T-cell (primary cell): ENCODE measurements at regions not wholly inside any gene's neighbourhood (a gene's known extent, or its start where the extent isn't known, plus 50 kb on each side); places are given as distances from the start of the nearest gene placed in this dataset.

ENCODE experiments used
- ATAC-seq, 4 experiments: fragments of 200-7000 bp in 3 of 4; fragments of 150-1000 bp in 1 of 4; cut with Tn5 transposase; replicated peaks in 1 of 4; 1 replicate in 3 of 4; 2 replicates in 1 of 4; pipeline ENCODE4 v1.10.0; 2021; ENCODE audit warnings: moderate library complexity in 3 of 4, mild to moderate bottlenecking in 2 of 4, moderate number of reproducible peaks in 1 of 4
- CTCF ChIA-PET, 2 donors: fragments of 300-600 bp; sonication (Branson Sonifier 250); formaldehyde crosslinking; loops; one replicate each; lab custom pipeline; 2022; ENCODE audit warnings: antibody characterized with exemption in 2 of 2; lab: Charles Lee
- POLR2A ChIA-PET, 2 donors: fragments of 300-600 bp; sonication (Branson Sonifier 250); formaldehyde crosslinking; loops; one replicate each; lab custom pipeline; 2022; ENCODE audit warnings: antibody characterized with exemption in 2 of 2; lab: Charles Lee
- DNase-seq, 35 experiments: peaks; one replicate each; pipeline versions ENCODE4 v3.0.0 to v3.0.0-alpha.2; 2013 to 2023
- H3K27ac ChIP-seq: one replicate; pipeline ENCODE4 v1.5.1; 2013; ENCODE audit warnings: low read length
- H3K27me3 ChIP-seq, 2 experiments: replicated peaks in 1 of 2; 1 replicate in 1 of 2; 2 replicates in 1 of 2; pipeline versions ENCODE4 v1.6.1 to v1.7.0; 2013; ENCODE audit warnings: low read length in 1 of 2, mixed read lengths in 1 of 2; ENCODE audit not compliant: control insufficient read depth in 2 of 2, insufficient read depth in 2 of 2; ENCODE audit errors: extremely low read depth in 1 of 2
- H3K36me3 ChIP-seq, 2 donors: 1 replicate in 1 of 2; 2 replicates in 1 of 2; pipeline versions ENCODE4 v1.6.1 to v1.7.0; 2013; ENCODE audit warnings: low read length in 1 of 2; ENCODE audit not compliant: control insufficient read depth in 2 of 2, insufficient read depth in 1 of 2; ENCODE audit errors: extremely low read depth in 1 of 2
- H3K4me1 ChIP-seq, 2 experiments: 1 replicate in 1 of 2; 2 replicates in 1 of 2; pipeline versions ENCODE4 v1.6.1 to v1.7.0; 2013; ENCODE audit warnings: low read length in 2 of 2, mixed read lengths in 1 of 2; ENCODE audit not compliant: insufficient read depth in 2 of 2, control insufficient read depth in 1 of 2; ENCODE audit errors: extremely low read depth in 1 of 2
- H3K4me3 ChIP-seq, 2 donors: 1 replicate in 1 of 2; 2 replicates in 1 of 2; pipeline versions ENCODE4 v1.5.1 to v1.7.0; 2013; ENCODE audit warnings: mild to moderate bottlenecking in 2 of 2, low read length in 1 of 2, moderate library complexity in 1 of 2; ENCODE audit not compliant: control insufficient read depth in 1 of 2; ENCODE audit errors: extremely low read depth in 1 of 2
- H3K9me3 ChIP-seq: 2 replicates; pipeline ENCODE4 v1.7.0; 2013
- H3K27ac Mint-ChIP-seq, 2 donors: one replicate each; pipeline ENCODE4 v1.8.0; 2020 to 2021; ENCODE audit warnings: mild to moderate bottlenecking in 2 of 2, mixed read lengths in 2 of 2
- H3K27me3 Mint-ChIP-seq, 2 donors: one replicate each; pipeline ENCODE4 v1.8.0; 2021 to 2022; ENCODE audit warnings: mixed read lengths in 2 of 2
- H3K36me3 Mint-ChIP-seq: one replicate; pipeline ENCODE4 v1.8.0; 2021; ENCODE audit warnings: mixed read lengths
- H3K4me1 Mint-ChIP-seq, 3 donors: one replicate each; pipeline ENCODE4 v1.8.0; 2020 to 2022; ENCODE audit warnings: mixed read lengths in 3 of 3, mild to moderate bottlenecking in 1 of 3
- H3K4me3 Mint-ChIP-seq, 3 donors: one replicate each; pipeline ENCODE4 v1.8.0; 2020 to 2022; ENCODE audit warnings: mild to moderate bottlenecking in 3 of 3, mixed read lengths in 3 of 3, moderate library complexity in 3 of 3
- H3K9me3 Mint-ChIP-seq, 3 donors: one replicate each; pipeline ENCODE4 v1.8.0; 2020 to 2022; ENCODE audit warnings: mixed read lengths in 3 of 3
- WGBS: methylation state at CpG from one replicate; pipeline ENCODE4 v1.1.5; 2013; ENCODE audit warnings: missing lambda C conversion rate; ENCODE audit not compliant: insufficient coverage; 5-methylcytosine and 5-hydroxymethylcytosine counted together

- H3K9me3 ChIP-seq = no peaks in the 10 kb centered on the region
- 75% methylated on average over 2 of the region's 5 CpGs for WGBS
- no peaks in the 10 kb centered on the region for H3K9me3 Mint-ChIP-seq
- H3K36me3 ChIP-seq = no peaks in the 10 kb centered on the region
- ChIA-PET POLR2A (interaction anchor here in 1 of 2 donors (0.6 kb wide), 1 partner anchor 1648 kb away, joined by 4 read pairs; no protein-coding TSS in a partner anchor), CTCF (interaction anchor here (0.6 to 0.9 kb wide), 2 partner anchors 15 to 25 kb away, joined by 3 read pairs; no protein-coding TSS in a partner anchor)
- H3K4me1 Mint-ChIP-seq = no peaks in the 10 kb centered on the region
- H3K27ac Mint-ChIP-seq = no peak overlapping the region
- H3K4me3 Mint-ChIP-seq = no peak overlapping the region
- peaks cover 0 to 14% of the 10 kb centered on the region in 2 donors for H3K27me3 Mint-ChIP-seq
- H3K36me3 Mint-ChIP-seq = no peaks in the 10 kb centered on the region
- DNase-seq (no peak), ATAC-seq (no peak)
- no peak overlapping the region for H3K27ac ChIP-seq
- no peaks in the 10 kb centered on the region for H3K27me3 ChIP-seq
- no peaks in the 10 kb centered on the region for H3K4me1 ChIP-seq
- H3K4me3 ChIP-seq = no peak overlapping the region
Observed at GRCh38 chr6:18527836-18528743, 140.9 kb downstream of the RNF144B start.

DNA sequence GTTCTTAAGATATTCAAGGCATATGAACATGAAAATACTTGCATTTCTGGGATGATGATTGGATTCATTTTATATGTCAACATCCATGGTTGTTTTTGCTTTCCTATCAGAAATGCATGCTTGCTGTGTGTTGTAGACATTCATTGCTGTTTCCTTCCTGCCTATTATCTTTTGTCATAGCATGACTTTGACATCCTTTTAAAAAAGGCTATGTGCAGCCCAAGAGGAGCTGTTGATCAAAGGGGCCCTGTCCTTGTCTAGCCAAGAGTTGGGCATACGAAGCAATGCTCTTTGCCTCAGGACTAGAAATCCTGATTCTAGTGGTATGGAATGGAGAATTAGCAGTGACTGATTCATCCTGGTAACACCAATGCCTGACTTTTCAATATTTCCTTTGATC lies 143.1 kb downstream of the RNF144B start:
- H3K9me3 Mint-ChIP-seq = no peaks in the 10 kb centered on the region
- H3K27me3 Mint-ChIP-seq = peaks cover 5 to 23% of the 10 kb centered on the region in 2 donors
- no peak overlapping the region for H3K4me3 Mint-ChIP-seq
- ATAC-seq = no peak
- Histone ChIP-seq H3K4me3 (no peak overlapping the region), H3K27me3 (no peaks in the 10 kb centered on the region), H3K27ac (no peak overlapping the region), H3K4me1 (no peaks in the 10 kb centered on the region), H3K36me3 (no peaks in the 10 kb centered on the region), H3K9me3 (no peaks in the 10 kb centered on the region)
- POLR2A ChIA-PET = no interaction called here
- no peak for DNase-seq
- WGBS = no CpG with 5 or more reads among the region's 1 CpG
- no peaks in the 10 kb centered on the region for H3K4me1 Mint-ChIP-seq
- H3K27ac Mint-ChIP-seq = no peak overlapping the region
- H3K36me3 Mint-ChIP-seq = no peaks in the 10 kb centered on the region
- CTCF ChIA-PET = no interaction called here

DNA sequence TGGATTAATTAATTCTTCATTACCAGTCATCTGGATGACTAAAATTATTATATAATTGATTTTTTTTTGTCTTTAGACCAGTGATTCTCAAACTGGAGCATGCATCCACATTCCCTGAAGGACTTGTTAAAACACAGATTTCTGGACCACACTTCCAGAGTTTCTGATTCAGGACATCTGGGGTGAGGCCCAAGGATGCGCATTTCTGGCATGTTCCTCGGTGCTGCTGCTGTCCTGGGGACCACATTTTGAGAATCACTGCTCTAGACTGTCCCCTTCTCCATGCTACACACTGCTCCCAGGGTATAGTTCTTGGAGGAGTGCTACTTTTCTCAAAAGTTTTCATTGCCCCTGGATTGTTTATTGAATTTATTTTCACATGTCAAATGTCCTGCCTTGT lies 145.0 kb downstream of the RNF144B start:
- Mint-ChIP-seq H3K27ac (no peak overlapping the region), H3K4me3 (no peak overlapping the region), H3K4me1 (no peaks in the 10 kb centered on the region), H3K9me3 (no peaks in the 10 kb centered on the region), H3K27me3 (peaks cover 8 to 33% of the 10 kb centered on the region in 2 donors), H3K36me3 (no peaks in the 10 kb centered on the region)
- H3K4me3 ChIP-seq = no peak overlapping the region
- no CpG with 5 or more reads among the region's 2 CpGs for WGBS
- no peaks in the 10 kb centered on the region for H3K36me3 ChIP-seq
- ATAC-seq (no peak), DNase-seq (no peak)
- CTCF ChIA-PET = no interaction called here
- no peaks in the 10 kb centered on the region for H3K9me3 ChIP-seq
- POLR2A ChIA-PET = no interaction called here
- no peak overlapping the region for H3K27ac ChIP-seq
- H3K27me3 ChIP-seq = no peaks in the 10 kb centered on the region
- no peaks in the 10 kb centered on the region for H3K4me1 ChIP-seq

DNA sequence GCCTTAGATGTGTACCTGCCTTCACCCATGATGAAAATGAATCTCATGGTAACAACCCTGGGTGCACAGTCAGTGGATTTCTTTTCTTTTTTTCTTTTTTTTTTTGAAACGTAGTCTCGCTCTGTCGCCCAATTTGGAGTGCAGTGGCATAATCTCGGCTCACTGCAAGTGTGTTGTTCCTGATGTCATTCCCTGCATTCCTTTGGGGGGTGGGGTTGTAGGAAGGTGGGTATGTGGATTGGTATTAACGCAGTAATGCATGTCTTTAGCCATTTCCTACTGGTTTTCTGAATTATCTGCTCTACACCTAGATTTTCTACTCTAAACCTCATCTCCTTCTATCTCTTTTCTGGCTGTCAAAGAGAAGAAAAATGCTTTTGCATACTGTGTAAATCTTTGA lies 146.6 kb downstream of the RNF144B start:
- ATAC-seq (no peak), DNase-seq (no peak)
- Histone ChIP-seq H3K4me3 (no peak overlapping the region), H3K36me3 (no peaks in the 10 kb centered on the region), H3K9me3 (no peaks in the 10 kb centered on the region), H3K27ac (no peak overlapping the region), H3K4me1 (no peaks in the 10 kb centered on the region), H3K27me3 (no peaks in the 10 kb centered on the region)
- ChIA-PET POLR2A (no interaction called here), CTCF (no interaction called here)
- H3K4me1 Mint-ChIP-seq = no peaks in the 10 kb centered on the region
- no CpG with 5 or more reads among the region's 5 CpGs for WGBS
- no peaks in the 10 kb centered on the region for H3K9me3 Mint-ChIP-seq
- H3K4me3 Mint-ChIP-seq = no peak overlapping the region
- H3K36me3 Mint-ChIP-seq = no peaks in the 10 kb centered on the region
- H3K27me3 Mint-ChIP-seq = peaks cover 10 to 35% of the 10 kb centered on the region in 2 donors
- H3K27ac Mint-ChIP-seq = no peak overlapping the region

- H3K4me3 ChIP-seq = no peak overlapping the region
- Mint-ChIP-seq H3K36me3 (no peaks in the 10 kb centered on the region), H3K27ac (no peak overlapping the region), H3K4me1 (no peaks in the 10 kb centered on the region), H3K4me3 (no peak overlapping the region), H3K9me3 (no peaks in the 10 kb centered on the region), H3K27me3 (peaks cover 24 to 43% of the 10 kb centered on the region in 2 donors)
- no peaks in the 10 kb centered on the region for H3K9me3 ChIP-seq
- no peaks in the 10 kb centered on the region for H3K4me1 ChIP-seq
- CTCF ChIA-PET = no interaction called here
- H3K27me3 ChIP-seq = no peaks in the 10 kb centered on the region
- POLR2A ChIA-PET = no interaction called here
- H3K36me3 ChIP-seq = no peaks in the 10 kb centered on the region
- DNase-seq (no peak), ATAC-seq (no peak)
- WGBS = 93% methylated on average over 5 of the region's 6 CpGs
- no peak overlapping the region for H3K27ac ChIP-seq
Observed at GRCh38 chr6:18536591-18537055, 149.5 kb downstream of the RNF144B start.

GRCh38 chr6:18538315-18538714 lies 151.2 kb downstream of the RNF144B start:
- no peaks in the 10 kb centered on the region for H3K9me3 ChIP-seq
- no peak overlapping the region for H3K27ac ChIP-seq
- no peak overlapping the region for H3K27ac Mint-ChIP-seq
- H3K36me3 ChIP-seq = no peaks in the 10 kb centered on the region
- no peaks in the 10 kb centered on the region for H3K27me3 ChIP-seq
- ATAC-seq = no peak
- no peak overlapping the region for H3K4me3 ChIP-seq
- H3K4me1 Mint-ChIP-seq = no peaks in the 10 kb centered on the region
- H3K4me3 Mint-ChIP-seq = no peak overlapping the region
- no peaks in the 10 kb centered on the region for H3K4me1 ChIP-seq
- H3K36me3 Mint-ChIP-seq = no peaks in the 10 kb centered on the region
- POLR2A ChIA-PET = no interaction called here
- H3K9me3 Mint-ChIP-seq = peaks cover 0 to 2% (median 2%) of the 10 kb centered on the region in 3 donors
- CTCF ChIA-PET = interaction anchor here in 1 of 2 donors (0.7 kb wide), 1 partner anchor 140 kb away, joined by 3 read pairs; no protein-coding TSS in a partner anchor
- DNase-seq = no peak
- peaks cover 24 to 38% of the 10 kb centered on the region in 2 donors for H3K27me3 Mint-ChIP-seq
- WGBS = no CpG with 5 or more reads among the region's 3 CpGs
